Activated CD4-positive, alpha-beta T cell treated with anti-CD3 and anti-CD28 coated beads, Interleukin-2, amount 10 ng/mL, durations not matched to agents 7 days and 5 days (primary cell): ENCODE measurements at regions not wholly inside any gene's neighbourhood (a gene's known extent, or its start where the extent isn't known, plus 50 kb on each side); places are given as distances from the start of the nearest gene placed in this dataset.

Experiments used
- CTCF ChIA-PET: fragments of 350-600 bp; sonication (Branson Sonifier 250); formaldehyde crosslinking; loops from one replicate; lab custom pipeline; 2021; ENCODE audit warnings: antibody characterized with exemption; lab: Charles Lee
- POLR2A ChIA-PET: fragments of 350-600 bp; sonication (Branson Sonifier 250); formaldehyde crosslinking; loops from one replicate; lab custom pipeline; 2021; ENCODE audit warnings: antibody characterized with exemption; lab: Charles Lee
- DNase-seq: peaks from one replicate; pipeline ENCODE4 v3.0.0-alpha.2; 2020
- H3K27ac Mint-ChIP-seq: one replicate; pipeline ENCODE4 v1.8.0; 2021; ENCODE audit warnings: mild to moderate bottlenecking, moderate library complexity, mixed read lengths
- H3K27me3 Mint-ChIP-seq: one replicate; pipeline ENCODE4 v1.8.0; 2021; ENCODE audit warnings: mixed read lengths
- H3K36me3 Mint-ChIP-seq: one replicate; pipeline ENCODE4 v1.8.0; 2021; ENCODE audit warnings: low read depth, mixed read lengths
- H3K4me1 Mint-ChIP-seq: one replicate; pipeline ENCODE4 v1.8.0; 2021; ENCODE audit warnings: mixed read lengths
- H3K4me3 Mint-ChIP-seq: one replicate; pipeline ENCODE4 v1.8.0; 2021; ENCODE audit warnings: mild to moderate bottlenecking, moderate library complexity, mixed read lengths
- H3K9me3 Mint-ChIP-seq: one replicate; pipeline ENCODE4 v1.8.0; 2021; ENCODE audit warnings: mixed read lengths

GRCh38 chr4:180426938-180427337 lies 1816.3 kb upstream of the TENM3 start:
- no peak for DNase-seq
- H3K4me1 Mint-ChIP-seq, result no peaks in the 10 kb centered on the region
- ChIA-PET POLR2A (no interaction called here), CTCF (no interaction called here)
- H3K36me3 Mint-ChIP-seq, result no peaks in the 10 kb centered on the region
- no peak overlapping the region for H3K27ac Mint-ChIP-seq
- H3K9me3 Mint-ChIP-seq, result no peaks in the 10 kb centered on the region
- H3K27me3 Mint-ChIP-seq, result no peaks in the 10 kb centered on the region
- H3K4me3 Mint-ChIP-seq, result no peak overlapping the region

GRCh38 chr4:180430283-180430682 lies 1812.9 kb upstream of the TENM3 start:
- Mint-ChIP-seq H3K27ac (no peak overlapping the region), H3K4me3 (no peak overlapping the region), H3K27me3 (no peaks in the 10 kb centered on the region), H3K4me1 (no peaks in the 10 kb centered on the region), H3K9me3 (no peaks in the 10 kb centered on the region), H3K36me3 (no peaks in the 10 kb centered on the region)
- POLR2A ChIA-PET, result no interaction called here
- CTCF ChIA-PET, result no interaction called here
- DNase-seq, result no peak

GRCh38 chr4:180434131-180434895 lies 1808.9 kb upstream of the TENM3 start:
- Mint-ChIP-seq H3K9me3 (no peaks in the 10 kb centered on the region), H3K4me3 (no peak overlapping the region), H3K4me1 (peaks cover 2% of the 10 kb centered on the region), H3K27me3 (peaks cover 5% of the 10 kb centered on the region), H3K36me3 (no peaks in the 10 kb centered on the region), H3K27ac (no peak overlapping the region)
- POLR2A ChIA-PET, result no interaction called here
- CTCF ChIA-PET, result no interaction called here
- no peak for DNase-seq

- Mint-ChIP-seq H3K4me3 (no peak overlapping the region), H3K27ac (no peak overlapping the region), H3K36me3 (no peaks in the 10 kb centered on the region), H3K9me3 (peaks cover 2% of the 10 kb centered on the region), H3K4me1 (peaks cover 2% of the 10 kb centered on the region), H3K27me3 (peaks cover 5% of the 10 kb centered on the region)
- POLR2A ChIA-PET, result no interaction called here
- CTCF ChIA-PET, result no interaction called here
- no peak for DNase-seq
Observed at GRCh38 chr4:180436361-180436760, 1806.8 kb upstream of the TENM3 start.

DNA sequence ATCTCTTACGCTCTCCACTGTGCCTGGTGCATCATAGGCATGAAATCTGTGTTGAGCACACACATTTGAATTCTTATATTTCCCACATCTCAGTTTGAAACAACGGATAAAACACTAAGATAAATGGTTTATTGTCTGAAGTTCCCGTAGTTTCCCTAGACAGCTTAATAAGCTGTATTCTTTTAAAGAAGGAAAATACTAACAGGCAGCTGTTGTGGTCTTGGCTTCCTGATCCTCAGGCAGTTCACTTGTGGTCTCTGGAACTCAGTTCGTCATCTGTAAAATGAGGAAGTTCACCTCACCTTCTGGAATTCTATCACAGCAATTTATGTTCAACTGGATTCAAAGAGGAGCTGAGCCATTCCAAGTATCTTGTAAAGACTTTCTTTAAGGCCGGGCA lies 1805.6 kb upstream of the TENM3 start:
- no peak for DNase-seq
- no peak overlapping the region for H3K27ac Mint-ChIP-seq
- CTCF ChIA-PET, result no interaction called here
- H3K27me3 Mint-ChIP-seq, result peaks cover 5% of the 10 kb centered on the region
- H3K9me3 Mint-ChIP-seq, result peaks cover 2% of the 10 kb centered on the region
- H3K4me1 Mint-ChIP-seq, result peaks cover 2% of the 10 kb centered on the region
- no peaks in the 10 kb centered on the region for H3K36me3 Mint-ChIP-seq
- H3K4me3 Mint-ChIP-seq, result no peak overlapping the region
- POLR2A ChIA-PET, result no interaction called here

GRCh38 chr4:180448306-180448705 lies 1794.9 kb upstream of the TENM3 start:
- no peaks in the 10 kb centered on the region for H3K36me3 Mint-ChIP-seq
- ChIA-PET POLR2A (no interaction called here), CTCF (no interaction called here)
- H3K27ac Mint-ChIP-seq, result no peak overlapping the region
- H3K27me3 Mint-ChIP-seq, result no peaks in the 10 kb centered on the region
- H3K4me1 Mint-ChIP-seq, result no peaks in the 10 kb centered on the region
- no peak overlapping the region for H3K4me3 Mint-ChIP-seq
- DNase-seq, result no peak
- H3K9me3 Mint-ChIP-seq, result no peaks in the 10 kb centered on the region

- H3K36me3 Mint-ChIP-seq, result no peaks in the 10 kb centered on the region
- CTCF ChIA-PET, result no interaction called here
- no peaks in the 10 kb centered on the region for H3K27me3 Mint-ChIP-seq
- H3K27ac Mint-ChIP-seq, result no peak overlapping the region
- no peak overlapping the region for H3K4me3 Mint-ChIP-seq
- POLR2A ChIA-PET, result no interaction called here
- no peaks in the 10 kb centered on the region for H3K4me1 Mint-ChIP-seq
- DNase-seq, result no peak
- no peaks in the 10 kb centered on the region for H3K9me3 Mint-ChIP-seq
Observed at GRCh38 chr4:180449395-180449956, 1793.7 kb upstream of the TENM3 start.

DNA sequence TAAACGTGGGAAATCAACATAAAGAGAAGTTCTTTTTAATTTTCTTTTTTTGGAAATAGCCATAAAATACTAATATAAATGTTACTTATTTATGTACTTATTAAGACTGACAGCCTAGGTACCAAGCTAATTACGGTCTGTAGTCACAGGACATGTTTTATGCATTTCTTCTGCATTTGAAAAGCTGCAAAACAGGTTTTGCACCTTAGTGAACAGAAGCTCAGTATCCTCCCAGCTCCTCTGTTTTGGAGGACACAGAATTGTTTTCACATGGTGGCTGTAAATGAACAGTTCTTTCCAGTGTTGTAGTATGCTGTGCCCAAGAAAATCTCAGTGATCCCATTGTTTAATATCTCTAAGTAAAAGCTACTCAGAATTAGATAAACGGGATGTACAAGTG lies 1788.0 kb upstream of the TENM3 start:
- POLR2A ChIA-PET, result no interaction called here
- Mint-ChIP-seq H3K36me3 (no peaks in the 10 kb centered on the region), H3K4me1 (no peaks in the 10 kb centered on the region), H3K4me3 (no peak overlapping the region), H3K27ac (no peak overlapping the region), H3K27me3 (no peaks in the 10 kb centered on the region), H3K9me3 (no peaks in the 10 kb centered on the region)
- CTCF ChIA-PET, result no interaction called here
- no peak for DNase-seq

- no peak overlapping the region for H3K4me3 Mint-ChIP-seq
- ChIA-PET CTCF (no interaction called here), POLR2A (no interaction called here)
- no peaks in the 10 kb centered on the region for H3K4me1 Mint-ChIP-seq
- no peak for DNase-seq
- no peaks in the 10 kb centered on the region for H3K9me3 Mint-ChIP-seq
- H3K36me3 Mint-ChIP-seq, result no peaks in the 10 kb centered on the region
- no peaks in the 10 kb centered on the region for H3K27me3 Mint-ChIP-seq
- H3K27ac Mint-ChIP-seq, result no peak overlapping the region
Observed at GRCh38 chr4:180456928-180457327, 1786.3 kb upstream of the TENM3 start.

GRCh38 chr4:180462116-180462515 lies 1781.1 kb upstream of the TENM3 start:
- Mint-ChIP-seq H3K27ac (no peak overlapping the region), H3K36me3 (no peaks in the 10 kb centered on the region), H3K4me3 (no peak overlapping the region), H3K4me1 (no peaks in the 10 kb centered on the region), H3K27me3 (no peaks in the 10 kb centered on the region), H3K9me3 (no peaks in the 10 kb centered on the region)
- DNase-seq, result no peak
- CTCF ChIA-PET, result no interaction called here
- POLR2A ChIA-PET, result no interaction called here

DNA sequence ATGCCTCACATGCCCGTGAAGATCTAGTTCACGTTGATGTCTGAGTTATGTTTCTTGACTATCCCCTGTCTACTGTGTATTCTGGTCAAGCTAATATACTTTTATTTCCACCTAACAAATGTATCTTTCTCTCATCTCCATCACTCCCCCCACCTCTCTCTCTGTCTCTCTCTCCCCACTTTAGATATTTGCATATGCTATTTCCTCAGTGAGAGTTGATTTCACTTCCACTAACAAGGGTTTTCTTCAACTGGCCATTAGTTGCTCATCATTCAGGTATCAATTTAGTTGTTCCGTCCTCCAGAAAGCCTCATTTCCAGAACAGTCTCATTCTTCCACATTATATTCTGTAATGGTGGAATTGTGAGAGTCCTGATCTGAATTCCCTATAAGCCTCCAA lies 1777.8 kb upstream of the TENM3 start:
- Mint-ChIP-seq H3K9me3 (no peaks in the 10 kb centered on the region), H3K27ac (no peak overlapping the region), H3K4me1 (no peaks in the 10 kb centered on the region), H3K36me3 (no peaks in the 10 kb centered on the region), H3K4me3 (no peak overlapping the region), H3K27me3 (no peaks in the 10 kb centered on the region)
- DNase-seq, result no peak
- CTCF ChIA-PET, result no interaction called here
- POLR2A ChIA-PET, result no interaction called here

DNA sequence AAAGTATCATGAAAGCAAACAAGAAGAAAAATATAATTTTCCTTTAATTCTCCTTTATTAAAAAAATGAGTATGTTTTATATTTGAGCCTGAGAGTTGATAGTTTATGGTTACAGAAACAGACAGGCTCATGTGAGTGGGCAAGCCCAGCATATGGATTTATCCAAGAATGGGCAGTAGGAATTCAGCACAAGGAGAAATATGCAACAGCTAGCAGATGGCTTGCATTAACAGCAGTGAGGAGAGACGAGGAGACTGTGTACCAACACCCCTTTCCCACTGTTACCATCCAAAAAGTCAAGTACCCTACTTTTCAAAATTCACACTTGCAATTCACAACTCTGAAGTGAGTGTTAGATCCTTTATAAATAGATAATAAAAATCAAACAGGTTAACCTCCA lies 1760.2 kb upstream of the TENM3 start:
- CTCF ChIA-PET, result no interaction called here

DNA sequence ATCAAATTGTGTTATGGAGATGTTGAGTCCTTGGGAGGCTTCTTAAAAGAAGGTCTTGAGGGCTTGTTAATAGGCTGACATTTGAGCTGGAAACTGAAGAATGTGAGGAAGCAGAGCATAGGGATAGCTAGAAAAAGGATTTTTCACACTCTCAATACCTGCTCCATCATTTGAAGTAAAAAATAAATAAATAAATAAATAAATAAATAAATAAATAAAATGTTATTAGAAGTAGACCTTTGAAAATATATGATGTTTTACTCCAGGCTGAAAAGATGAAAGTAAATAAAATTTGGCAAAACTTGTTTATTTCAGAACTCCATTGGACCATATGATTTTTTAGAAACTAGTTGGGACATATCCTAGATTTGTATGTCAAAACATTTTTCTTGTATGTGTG lies 1757.8 kb upstream of the TENM3 start:
- CTCF ChIA-PET, result no interaction called here
- no peaks in the 10 kb centered on the region for H3K36me3 Mint-ChIP-seq
- no peak for DNase-seq
- POLR2A ChIA-PET, result interaction anchor here (0.6 kb wide), 1 partner anchor 193 kb away, joined by 4 read pairs; no protein-coding TSS in a partner anchor
- H3K9me3 Mint-ChIP-seq, result peaks cover 3% of the 10 kb centered on the region
- no peak overlapping the region for H3K27ac Mint-ChIP-seq
- no peak overlapping the region for H3K4me3 Mint-ChIP-seq
- peaks cover 5% of the 10 kb centered on the region for H3K4me1 Mint-ChIP-seq
- H3K27me3 Mint-ChIP-seq, result no peaks in the 10 kb centered on the region

More for the DNA sequence above, 1760.2 kb upstream of the TENM3 start:
- POLR2A ChIA-PET, result no interaction called here
- peaks cover 3% of the 10 kb centered on the region for H3K9me3 Mint-ChIP-seq
- no peak overlapping the region for H3K4me3 Mint-ChIP-seq
- H3K27me3 Mint-ChIP-seq, result no peaks in the 10 kb centered on the region
- H3K4me1 Mint-ChIP-seq, result peaks cover 5% of the 10 kb centered on the region
- DNase-seq, result no peak
- no peak overlapping the region for H3K27ac Mint-ChIP-seq
- H3K36me3 Mint-ChIP-seq, result no peaks in the 10 kb centered on the region

GRCh38 chr4:180486342-180486741 lies 1756.9 kb upstream of the TENM3 start:
- CTCF ChIA-PET, result no interaction called here
- DNase-seq, result no peak

More at GRCh38 chr4:180486342-180486741, 1756.9 kb upstream of the TENM3 start:
- peaks cover 3% of the 10 kb centered on the region for H3K9me3 Mint-ChIP-seq
- no peak overlapping the region for H3K27ac Mint-ChIP-seq
- no peak overlapping the region for H3K4me3 Mint-ChIP-seq
- POLR2A ChIA-PET, result no interaction called here
- H3K27me3 Mint-ChIP-seq, result no peaks in the 10 kb centered on the region
- H3K4me1 Mint-ChIP-seq, result peaks cover 5% of the 10 kb centered on the region
- no peaks in the 10 kb centered on the region for H3K36me3 Mint-ChIP-seq
